ENCODE measurements at regions not wholly inside any gene's neighbourhood (a gene's known extent, or its start where the extent isn't known, plus 50 kb on each side); places are given as distances from the start of the nearest gene placed in this dataset.

GRCh38 chr13:104021806-104022397 is 955.7 kb upstream of the SLC10A2 start:
- no peaks in the 10 kb centered on the region for H3K9me2 ChIP-seq (ENCODE audit: insufficient read depth)
- no TSS peak for BruUV-seq (replicated peaks)
- H3K4me3 ChIP-seq (replicated peaks in 1 of 2; ENCODE audit: low read depth in 1 of 2, low read length in 2 of 2): no peak overlapping the region
- H3K79me2 ChIP-seq (ENCODE audit: insufficient read depth, low read length): no peaks in the 10 kb centered on the region
- H2AFZ ChIP-seq (ENCODE audit: low read depth, low read length, poor library complexity, severe bottlenecking): no peak overlapping the region
- H3K27ac ChIP-seq (ENCODE audit: low read depth, low read length): no peak overlapping the region
- H3K4me2 ChIP-seq (ENCODE audit: low read length): no peak overlapping the region
- ChIA-PET CTCF (no interaction called here), RAD21 (ENCODE audit: low non-redundant PET in 1 of 2, low total read pairs in 2 of 2, uncharacterized antibody in 2 of 2, unreplicated experiment in 2 of 2) (no interaction called here), POLR2A (no interaction called here)
- TF ChIP-seq SRF (IDR thresholded peaks at IDR 0.05; ENCODE audit: low read depth) (no peak), TCF7L2 (IDR thresholded peaks at IDR 0.05; ENCODE audit: borderline replicate concordance, extremely low read depth, insufficient read depth, insufficient read length) (no peak), EZH2 (IDR thresholded peaks at IDR 0.05) (no peak), RAD21 (IDR thresholded peaks at IDR 0.05; ENCODE audit: low read depth) (no peak), SIN3A (IDR thresholded peaks at IDR 0.05; ENCODE audit: low read depth) (no peak), SP1 (IDR thresholded peaks at IDR 0.05; ENCODE audit: low read depth) (no peak), REST (IDR thresholded peaks at IDR 0.05; ENCODE audit: low read depth) (no peak), EGR1 (IDR thresholded peaks at IDR 0.05; ENCODE audit: low read depth) (no peak), JUND (IDR thresholded peaks at IDR 0.05) (no peak), YY1 (IDR thresholded peaks at IDR 0.05; ENCODE audit: extremely low read depth, insufficient replicate concordance, low read depth, low read length) (no peak), ZNF274 (IDR thresholded peaks at IDR 0.05; ENCODE audit: low read depth, low read length) (no peak)
- intact Hi-C loops (cut with micrococcal nuclease): no loop called here
- DNase-seq (ENCODE audit: low read depth, low spot score) (no peak), ATAC-seq (no peak)
- no peaks in the 10 kb centered on the region for H4K20me1 ChIP-seq (ENCODE audit: insufficient read depth)
- H3K4me1 ChIP-seq (ENCODE audit: control insufficient read depth in 1 of 2, insufficient read depth in 2 of 2, low read length in 2 of 2): 0 out of 4 replicates have a peak, but pooled peaks cover 0 to 3% of the 10 kb centered on the region in 2 experiments
- no peaks in the 10 kb centered on the region for H3K27me3 ChIP-seq (ENCODE audit: insufficient read depth, low read length)
- no peak overlapping the region for H3K9ac ChIP-seq (ENCODE audit: low read length)
- H3K9me3 ChIP-seq (ENCODE audit: control insufficient read depth in 1 of 2, insufficient read depth in 1 of 2, low read depth in 1 of 2, low read length in 2 of 2): no peaks in the 10 kb centered on the region
- H3K36me3 ChIP-seq (ENCODE audit: control insufficient read depth in 1 of 2, insufficient read depth in 2 of 2, low read length in 2 of 2): no peaks in the 10 kb centered on the region

All from HCT116 (cell line).